ENCODE measurements at regions not wholly inside any gene's neighbourhood (a gene's known extent, or its start where the extent isn't known, plus 50 kb on each side); places are given as distances from the start of the nearest gene placed in this dataset.
"Not testable (repeated sequence)": the region's sequence is repeated elsewhere in the genome, so short reads cannot be mapped to it uniquely, and the experiment has no call there.

DNA sequence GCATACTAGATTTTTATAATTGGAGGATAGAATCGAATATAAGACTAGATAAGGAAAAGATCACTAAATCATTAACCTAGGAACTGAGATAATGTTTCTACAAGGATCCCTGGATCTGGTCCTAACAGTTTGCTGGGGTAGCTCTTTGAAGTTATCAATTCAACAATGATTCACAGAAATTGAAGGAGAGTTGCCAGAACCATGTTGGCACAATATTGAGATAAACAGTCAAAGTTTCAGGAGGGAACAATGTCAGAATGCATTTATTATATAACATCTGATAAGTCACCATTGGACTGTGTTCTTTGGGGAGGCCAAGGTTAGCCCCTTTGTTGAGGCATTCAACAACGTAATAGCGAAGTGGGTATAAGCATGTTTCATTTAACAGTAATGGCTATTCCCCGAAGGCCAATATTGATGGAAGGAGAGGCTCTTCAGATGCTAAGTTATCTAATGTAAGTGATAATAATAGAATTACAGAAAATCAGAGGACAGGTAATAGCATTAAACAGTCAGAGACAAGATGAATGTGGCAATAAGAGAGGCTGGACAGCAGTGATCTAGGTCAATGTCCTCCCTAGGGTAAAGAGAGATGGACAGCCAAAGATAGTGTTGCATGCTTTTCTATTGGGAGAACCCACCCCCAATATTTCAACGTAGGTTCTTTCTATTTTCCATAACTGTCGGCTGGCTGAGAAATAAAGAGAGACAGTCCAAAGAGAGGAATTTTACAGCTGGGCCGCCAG is 604.8 kb upstream of the GYPC start:
- no peak overlapping the region for H3K27ac ChIP-seq

GRCh38 chr2:126051737-126052240 is 604.2 kb upstream of the GYPC start:
- not testable (repeated sequence) for H3K27ac ChIP-seq, H3K4me3 ChIP-seq, H3K4me1 ChIP-seq, DNase-seq, H3K27me3 ChIP-seq, H3K36me3 ChIP-seq
- peaks cover 0 to 11% (median 0%) of the 10 kb centered on the region in 4 donors for H3K9me3 ChIP-seq

More for the DNA sequence above, 604.8 kb upstream of the GYPC start:
- Histone ChIP-seq H3K36me3 (no peaks in the 10 kb centered on the region), H3K27me3 (no peaks in the 10 kb centered on the region), H3K9me3 (peaks cover 0 to 11% (median 0%) of the 10 kb centered on the region in 4 donors), H3K4me1 (no peaks in the 10 kb centered on the region), H3K4me3 (no peak overlapping the region)
- DNase-seq, result no peak
- TF ChIP-seq POLR2A (IDR thresholded peaks at IDR 0.05), result no peak
- no peak for TF ChIP-seq CTCF (IDR thresholded peaks at IDR 0.05)

DNA sequence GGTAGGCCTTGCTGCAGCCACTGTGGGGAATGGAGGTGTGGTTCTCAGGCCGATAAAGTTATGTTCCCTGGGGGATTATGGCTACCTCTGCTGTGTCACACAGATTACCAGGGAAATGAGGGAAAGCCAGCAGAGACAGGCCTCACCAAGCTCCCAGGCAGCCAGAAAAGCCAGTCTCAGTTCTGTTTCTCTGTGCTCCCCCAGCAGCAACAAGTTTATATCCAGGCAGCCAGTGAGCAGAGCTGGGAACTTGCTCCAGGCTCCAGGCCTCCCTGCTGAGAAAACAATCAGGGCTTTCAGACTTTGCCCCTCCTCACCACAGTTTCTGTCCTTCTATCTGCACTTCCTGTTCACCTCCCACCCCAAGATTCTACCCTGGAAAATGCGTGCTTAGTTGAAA is 596.6 kb upstream of the GYPC start:
- H3K27ac ChIP-seq, result no peak overlapping the region
- DNase-seq, result no peak

DNA sequence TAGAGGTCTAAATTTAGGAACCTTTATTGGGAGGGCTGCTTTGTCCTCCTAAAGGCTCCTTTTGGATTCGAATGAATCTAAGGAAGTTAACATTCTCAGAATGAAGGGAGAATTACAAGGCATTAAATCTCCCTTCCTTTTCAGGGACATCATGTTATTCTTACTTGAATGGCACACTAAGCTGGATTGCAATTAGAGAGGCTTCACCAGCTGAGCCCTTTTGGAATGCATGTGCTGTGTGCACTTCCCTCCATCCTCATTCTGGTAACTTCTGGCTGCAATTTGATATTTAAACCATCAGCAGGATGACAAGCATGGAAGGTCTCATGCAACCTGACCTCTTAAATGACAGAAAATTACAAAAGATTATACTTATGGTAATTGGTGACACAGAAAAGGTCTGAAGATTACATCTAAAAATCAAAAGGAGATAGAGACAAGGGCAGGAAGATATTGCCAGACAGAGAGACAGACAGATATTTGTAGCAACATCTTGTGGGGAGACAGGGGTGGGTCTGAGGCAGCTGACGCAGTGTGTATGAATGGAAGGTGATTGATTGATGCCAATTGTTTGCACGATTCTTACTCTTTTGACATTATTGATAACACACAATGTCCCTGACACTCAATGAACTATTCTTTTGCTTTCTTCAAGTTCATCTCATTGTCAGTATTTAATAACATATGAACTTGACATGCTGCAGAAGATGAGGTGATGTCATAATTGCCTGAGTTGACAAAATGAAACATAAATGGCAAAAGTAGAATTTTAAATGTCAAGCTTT is 570.8 kb upstream of the GYPC start:
- Histone ChIP-seq H3K27me3 (no peaks in the 10 kb centered on the region), H3K27ac (no peak overlapping the region), H3K9me3 (no peaks in the 10 kb centered on the region), H3K4me1 (no peaks in the 10 kb centered on the region), H3K4me3 (no peak overlapping the region), H3K36me3 (no peaks in the 10 kb centered on the region)
- no peak for TF ChIP-seq POLR2A (IDR thresholded peaks at IDR 0.05)
- no peak for TF ChIP-seq CTCF (IDR thresholded peaks at IDR 0.05)
- DNase-seq, result no peak

More for the DNA sequence above, 596.6 kb upstream of the GYPC start:
- no peaks in the 10 kb centered on the region for H3K27me3 ChIP-seq
- no peaks in the 10 kb centered on the region for H3K36me3 ChIP-seq
- H3K4me1 ChIP-seq, result no peaks in the 10 kb centered on the region
- TF ChIP-seq CTCF (IDR thresholded peaks at IDR 0.05) (no peak), POLR2A (IDR thresholded peaks at IDR 0.05) (no peak)
- no peaks in the 10 kb centered on the region for H3K9me3 ChIP-seq
- H3K4me3 ChIP-seq, result no peak overlapping the region

DNA sequence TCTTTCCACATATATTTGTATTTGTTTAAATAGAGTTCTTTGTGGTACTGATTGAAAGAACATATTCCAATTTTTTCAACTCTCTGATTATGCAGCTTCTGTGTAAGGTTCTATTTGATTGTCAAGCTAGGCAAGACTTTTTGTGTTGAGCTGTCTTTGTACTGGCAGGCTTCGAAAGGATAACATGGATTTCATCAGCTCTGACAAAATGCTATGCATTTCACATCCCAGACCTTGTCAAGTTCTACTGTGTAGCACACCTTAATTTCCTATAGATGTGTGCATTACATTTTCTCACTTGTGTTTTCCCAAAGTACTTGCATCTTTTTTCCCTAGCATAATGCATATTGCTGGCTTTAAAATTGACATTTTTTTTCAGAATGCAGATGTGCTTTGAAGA is 555.0 kb upstream of the GYPC start:
- Histone ChIP-seq H3K4me3 (no peak overlapping the region), H3K27me3 (no peaks in the 10 kb centered on the region), H3K4me1 (no peaks in the 10 kb centered on the region), H3K36me3 (no peaks in the 10 kb centered on the region), H3K27ac (no peak overlapping the region), H3K9me3 (no peaks in the 10 kb centered on the region)
- DNase-seq, result no peak
- TF ChIP-seq CTCF (IDR thresholded peaks at IDR 0.05), result no peak
- no peak for TF ChIP-seq POLR2A (IDR thresholded peaks at IDR 0.05)

DNA sequence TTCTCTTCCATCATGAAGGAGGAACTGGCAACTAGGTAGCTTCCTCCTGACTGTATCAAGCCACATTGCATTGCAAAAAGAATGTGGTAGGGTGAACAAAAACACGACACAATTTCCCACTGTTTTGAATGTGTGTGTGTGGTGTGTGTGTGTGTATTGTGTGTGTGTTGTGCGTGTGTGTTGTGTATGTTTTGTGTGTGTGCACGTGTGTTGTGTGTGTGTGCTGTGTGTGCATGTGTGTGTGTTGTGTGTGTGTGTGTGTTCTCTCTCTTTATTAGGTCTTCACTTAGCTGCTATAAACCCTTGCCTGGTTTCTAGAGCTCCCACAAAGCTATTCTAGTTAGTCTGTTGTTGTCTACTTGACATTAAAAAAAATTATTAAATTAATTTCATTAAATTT is 550.0 kb upstream of the GYPC start:
- H3K27ac ChIP-seq, result no peak overlapping the region
- DNase-seq, result no peak
- no peak overlapping the region for H3K4me3 ChIP-seq
- TF ChIP-seq POLR2A (IDR thresholded peaks at IDR 0.05), result no peak
- no peak for TF ChIP-seq CTCF (IDR thresholded peaks at IDR 0.05)
- no peaks in the 10 kb centered on the region for H3K4me1 ChIP-seq
- H3K9me3 ChIP-seq, result no peaks in the 10 kb centered on the region
- no peaks in the 10 kb centered on the region for H3K36me3 ChIP-seq
- H3K27me3 ChIP-seq, result no peaks in the 10 kb centered on the region
